C4-2B (cell line): ENCODE measurements at regions not wholly inside any gene's neighbourhood (a gene's known extent, or its start where the extent isn't known, plus 50 kb on each side); places are given as distances from the start of the nearest gene placed in this dataset.

Source experiments
- ZFX ChIP-seq: fragments of 450-650 bp; IDR thresholded peaks from 2 replicates; pipeline ENCODE4 v1.6.1; 2017
- TF ChIP-seq, protein P1 (sequence below): fragments of 450-650 bp; conservative IDR thresholded peaks from 2 replicates; pipeline ENCODE4 v1.5.1; 2017; ENCODE audit warnings: mild to moderate bottlenecking

DNA sequence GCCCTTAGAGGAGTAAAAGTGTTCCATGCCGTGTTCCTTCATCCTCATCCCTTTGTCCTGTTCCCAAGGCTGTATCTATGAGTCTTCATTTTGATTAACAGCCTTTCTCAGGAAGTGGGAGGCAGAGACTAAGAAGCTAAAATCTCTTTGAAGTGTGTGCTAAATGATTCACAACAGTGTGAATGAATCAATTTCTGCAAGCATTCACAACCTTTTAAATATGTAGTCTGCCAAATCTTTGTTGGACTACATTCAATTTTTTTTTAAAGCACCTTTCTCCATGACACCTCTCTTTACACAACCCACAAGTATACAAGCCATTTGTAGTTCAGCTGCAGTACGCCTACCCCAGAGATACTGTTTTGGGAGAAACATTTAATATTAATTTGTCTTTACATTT is 408.6 kb upstream of the FANCL start:
- TF ChIP-seq, protein P1, sequence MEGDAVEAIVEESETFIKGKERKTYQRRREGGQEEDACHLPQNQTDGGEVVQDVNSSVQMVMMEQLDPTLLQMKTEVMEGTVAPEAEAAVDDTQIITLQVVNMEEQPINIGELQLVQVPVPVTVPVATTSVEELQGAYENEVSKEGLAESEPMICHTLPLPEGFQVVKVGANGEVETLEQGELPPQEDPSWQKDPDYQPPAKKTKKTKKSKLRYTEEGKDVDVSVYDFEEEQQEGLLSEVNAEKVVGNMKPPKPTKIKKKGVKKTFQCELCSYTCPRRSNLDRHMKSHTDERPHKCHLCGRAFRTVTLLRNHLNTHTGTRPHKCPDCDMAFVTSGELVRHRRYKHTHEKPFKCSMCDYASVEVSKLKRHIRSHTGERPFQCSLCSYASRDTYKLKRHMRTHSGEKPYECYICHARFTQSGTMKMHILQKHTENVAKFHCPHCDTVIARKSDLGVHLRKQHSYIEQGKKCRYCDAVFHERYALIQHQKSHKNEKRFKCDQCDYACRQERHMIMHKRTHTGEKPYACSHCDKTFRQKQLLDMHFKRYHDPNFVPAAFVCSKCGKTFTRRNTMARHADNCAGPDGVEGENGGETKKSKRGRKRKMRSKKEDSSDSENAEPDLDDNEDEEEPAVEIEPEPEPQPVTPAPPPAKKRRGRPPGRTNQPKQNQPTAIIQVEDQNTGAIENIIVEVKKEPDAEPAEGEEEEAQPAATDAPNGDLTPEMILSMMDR, result no peak
- no peak for TF ChIP-seq ZFX
